GM23338 (cell line): ENCODE measurements at regions not wholly inside any gene's neighbourhood (a gene's known extent, or its start where the extent isn't known, plus 50 kb on each side); places are given as distances from the start of the nearest gene placed in this dataset.

ENCODE experiments used
- ATAC-seq: fragments of 200-7000 bp; cut with Tn5 transposase; 3 replicates; pipeline ENCODE4 v1.9.1; 2020
- DNase-seq: peaks from one replicate; pipeline ENCODE4 v3.0.0-alpha.2; 2015; ENCODE audit warnings: low spot score
- H2AFZ ChIP-seq: fragments of 200-600 bp; sonication (generic); 2 replicates; pipeline ENCODE4 v1.8.0; 2016; ENCODE audit warnings: antibody characterized with exemption, mild to moderate bottlenecking, moderate library complexity
- H3F3A ChIP-seq: fragments of 200-600 bp; sonication (generic); replicated peaks from 2 replicates; pipeline ENCODE4 v1.8.0; 2017; ENCODE audit warnings: antibody characterized with exemption, mixed run types, low read depth
- H3K27ac ChIP-seq: fragments of 200-600 bp; sonication (generic); 2 replicates; pipeline ENCODE4 v1.6.1; 2016; ENCODE audit warnings: low read depth
- H3K27me3 ChIP-seq: fragments of 200-600 bp; sonication (generic); 2 replicates; pipeline ENCODE4 v1.8.0; 2016; ENCODE audit warnings: mild to moderate bottlenecking, mixed run types, moderate library complexity; ENCODE audit not compliant: insufficient read depth
- H3K36me3 ChIP-seq: fragments of 200-600 bp; sonication (generic); 2 replicates; pipeline ENCODE4 v1.8.0; 2016; ENCODE audit warnings: mild to moderate bottlenecking; ENCODE audit not compliant: insufficient read depth
- H3K4me1 ChIP-seq: fragments of 200-600 bp; sonication (generic); 2 replicates; pipeline ENCODE4 v1.8.0; 2016; ENCODE audit warnings: mild to moderate bottlenecking, moderate library complexity; ENCODE audit not compliant: insufficient read depth
- H3K4me2 ChIP-seq: fragments of 200-600 bp; sonication (generic); 2 replicates; pipeline ENCODE4 v1.7.1; 2017; ENCODE audit warnings: mixed run types
- H3K4me3 ChIP-seq: fragments of 200-600 bp; sonication (generic); 2 replicates; pipeline ENCODE4 v1.6.1; 2016; ENCODE audit warnings: mixed run types
- H3K79me2 ChIP-seq: fragments of 200-600 bp; sonication (generic); replicated peaks from 2 replicates; pipeline ENCODE4 v1.8.0; 2017; ENCODE audit warnings: mild to moderate bottlenecking; ENCODE audit not compliant: insufficient read depth
- H3K9me2 ChIP-seq: fragments of 200-600 bp; sonication (generic); 2 replicates; pipeline ENCODE4 v1.8.0; 2017; ENCODE audit not compliant: insufficient read depth
- H4K20me1 ChIP-seq: fragments of 200-600 bp; sonication (generic); replicated peaks from 2 replicates; pipeline ENCODE4 v1.8.0; 2017; ENCODE audit warnings: mild to moderate bottlenecking; ENCODE audit not compliant: insufficient read depth
- H3K27ac Mint-ChIP-seq: 2 replicates; pipeline ENCODE4 v1.8.0; 2020; ENCODE audit warnings: inconsistent platforms, mild to moderate bottlenecking, moderate library complexity, mixed read lengths
- H3K27me3 Mint-ChIP-seq: 3 replicates; pipeline ENCODE4 v1.8.0; 2022; ENCODE audit warnings: low read depth, mild to moderate bottlenecking, moderate library complexity, mixed read lengths, inconsistent platforms; ENCODE audit not compliant: insufficient read depth, poor library complexity
- H3K36me3 Mint-ChIP-seq: 3 replicates; pipeline ENCODE4 v1.8.0; 2021; ENCODE audit warnings: low read depth, mild to moderate bottlenecking, inconsistent platforms, moderate library complexity, mixed read lengths
- H3K4me1 Mint-ChIP-seq: 3 replicates; pipeline ENCODE4 v1.8.0; 2020; ENCODE audit warnings: mild to moderate bottlenecking, inconsistent platforms, mixed read lengths
- H3K4me3 Mint-ChIP-seq: 3 replicates; pipeline ENCODE4 v1.8.0; 2021; ENCODE audit warnings: moderate library complexity, mild to moderate bottlenecking, inconsistent platforms, mixed read lengths
- H3K9me3 Mint-ChIP-seq: 3 replicates; pipeline ENCODE4 v1.8.0; 2020; ENCODE audit warnings: moderate library complexity, mild to moderate bottlenecking, inconsistent platforms, mixed read lengths
- CTCF ChIP-seq, 2 experiments: fragments of 200-600 bp in 1 of 2; sonication (generic) in 1 of 2; conservative IDR thresholded peaks; 2 replicates each; pipeline versions ENCODE4 v1.5.1 to v1.6.1; 2016 to 2017; ENCODE audit warnings: antibody characterized with exemption in 2 of 2, low read depth in 2 of 2, mild to moderate bottlenecking in 2 of 2, moderate library complexity in 1 of 2
- ETS1 ChIP-seq: IDR thresholded peaks from 2 replicates; pipeline ENCODE4 v1.6.1; 2016; ENCODE audit warnings: antibody characterized with exemption
- EZH2phosphoT487 ChIP-seq: fragments of 200-600 bp; sonication (generic); IDR thresholded peaks from one replicate; pipeline ENCODE4 v1.8.1; 2018; ENCODE audit warnings: antibody characterized with exemption; ENCODE audit not compliant: unreplicated experiment
- JUNB ChIP-seq: IDR thresholded peaks from one replicate; pipeline ENCODE4 v1.6.1; 2016; ENCODE audit warnings: antibody characterized with exemption; ENCODE audit not compliant: unreplicated experiment
- NANOG ChIP-seq: IDR thresholded peaks from 2 replicates; pipeline ENCODE4 v1.6.1; 2016; ENCODE audit warnings: antibody characterized with exemption, borderline replicate concordance
- POLR2AphosphoS5 ChIP-seq: IDR thresholded peaks from 2 replicates; pipeline ENCODE4 v1.6.1; 2016; ENCODE audit warnings: antibody characterized with exemption, low read depth
- REST ChIP-seq: IDR thresholded peaks from one replicate; pipeline ENCODE4 v1.6.1; 2018; ENCODE audit warnings: antibody characterized with exemption; ENCODE audit not compliant: unreplicated experiment
- STAT1 ChIP-seq: IDR thresholded peaks from one replicate; pipeline ENCODE4 v1.6.1; 2016; ENCODE audit warnings: antibody characterized with exemption; ENCODE audit not compliant: unreplicated experiment
- ZNF114 ChIP-seq: fragments of 250-450 bp; sonication (Bioruptor Pico); IDR thresholded peaks from 2 replicates; pipeline ENCODE4 v1.5.0; 2020; ENCODE audit warnings: mild to moderate bottlenecking, moderate library complexity
- ZNF331 ChIP-seq: fragments of 250-450 bp; sonication (Bioruptor Pico); IDR thresholded peaks from 2 replicates; pipeline ENCODE4 v1.5.0; 2020; ENCODE audit warnings: low read depth, mild to moderate bottlenecking, moderate library complexity

- Histone ChIP-seq H2AFZ (no peak overlapping the region), H3K79me2 (no peaks in the 10 kb centered on the region), H3K36me3 (no peaks in the 10 kb centered on the region), H3K27ac (no peak overlapping the region), H3K4me3 (no peak overlapping the region), H3F3A (no peaks in the 10 kb centered on the region), H4K20me1 (no peaks in the 10 kb centered on the region), H3K4me1 (no peaks in the 10 kb centered on the region), H3K27me3 (no peaks in the 10 kb centered on the region), H3K4me2 (no peak overlapping the region), H3K9me2 (no peaks in the 10 kb centered on the region)
- Mint-ChIP-seq H3K4me3 (no peak overlapping the region), H3K4me1 (no peaks in the 10 kb centered on the region), H3K27ac (no peak overlapping the region), H3K36me3 (peaks cover 5% of the 10 kb centered on the region; the same call in 2 of the 3 replicates), H3K27me3 (no peaks in the 10 kb centered on the region), H3K9me3 (peaks cover 80% of the 10 kb centered on the region)
- ATAC-seq (no peak), DNase-seq (no peak)
- TF ChIP-seq EZH2phosphoT487, result no peak
- TF ChIP-seq REST, result no peak
- TF ChIP-seq STAT1, result no peak
Observed at GRCh38 chr2:6493669-6494068, 372.0 kb downstream of the CMPK2 start.

GRCh38 chr2:6495466-6495865 lies 370.2 kb downstream of the CMPK2 start:
- H3K4me3 ChIP-seq, result no peak overlapping the region
- no peak overlapping the region for H2AFZ ChIP-seq
- no peaks in the 10 kb centered on the region for H4K20me1 ChIP-seq
- Mint-ChIP-seq H3K9me3 (peaks cover 71% of the 10 kb centered on the region), H3K27ac (no peak overlapping the region), H3K27me3 (no peaks in the 10 kb centered on the region), H3K4me3 (no peak overlapping the region), H3K4me1 (no peaks in the 10 kb centered on the region), H3K36me3 (peaks cover 5% of the 10 kb centered on the region; the same call in 2 of the 3 replicates)
- no peaks in the 10 kb centered on the region for H3K36me3 ChIP-seq
- H3K9me2 ChIP-seq, result no peaks in the 10 kb centered on the region
- no peaks in the 10 kb centered on the region for H3F3A ChIP-seq
- H3K27me3 ChIP-seq, result no peaks in the 10 kb centered on the region
- DNase-seq (no peak), ATAC-seq (no peak)
- TF ChIP-seq POLR2AphosphoS5 (no peak), ETS1 (no peak), REST (no peak), ZNF331 (CRISPR knock-in tag) (no peak), NANOG (no peak), ZNF114 (CRISPR knock-in tag) (no peak), CTCF (conservative IDR thresholded peaks at IDR 0.05; ENCODE audit: low read depth in 2 of 2) (no peak), JUNB (no peak)
- no peaks in the 10 kb centered on the region for H3K79me2 ChIP-seq
- no peaks in the 10 kb centered on the region for H3K4me1 ChIP-seq
- H3K4me2 ChIP-seq, result no peak overlapping the region
- H3K27ac ChIP-seq, result no peak overlapping the region
